Esophagus squamous epithelium (tissue), 4 donors: ENCODE measurements at regions not wholly inside any gene's neighbourhood (a gene's known extent, or its start where the extent isn't known, plus 50 kb on each side); places are given as distances from the start of the nearest gene placed in this dataset.

ENCODE experiments used
- CTCF ChIP-seq, 6 experiments: fragments of 450-650 bp in 4 of 6; fragments of 200-600 bp in 2 of 6; sonication (generic) in 2 of 6; IDR thresholded peaks; one replicate each; pipeline ENCODE4 v1.5.1; 2016 to 2019; ENCODE audit warnings: antibody characterized with exemption in 6 of 6, mild to moderate bottlenecking in 4 of 6, moderate library complexity in 4 of 6
- POLR2A ChIP-seq, 4 donors: fragments of 450-650 bp; IDR thresholded peaks; one replicate each; pipeline ENCODE4 v1.6.1; 2017; ENCODE audit warnings: antibody characterized with exemption in 4 of 4, mild to moderate bottlenecking in 4 of 4, moderate library complexity in 3 of 4

GRCh38 chr18:39485696-39486095 lies 1920.1 kb upstream of the CELF4 start:
- TF ChIP-seq CTCF (IDR thresholded peaks at IDR 0.05) (no peak), POLR2A (IDR thresholded peaks at IDR 0.05) (no peak)
